HG03460 (cell line): ENCODE measurements at regions not wholly inside any gene's neighbourhood (a gene's known extent, or its start where the extent isn't known, plus 50 kb on each side); places are given as distances from the start of the nearest gene placed in this dataset.

ENCODE experiments used
- ATAC-seq: cut with Tn5 transposase; IDR thresholded peaks from one replicate; pipeline ENCODE4 v1.9.1; 2021; ENCODE audit not compliant: unreplicated experiment

DNA sequence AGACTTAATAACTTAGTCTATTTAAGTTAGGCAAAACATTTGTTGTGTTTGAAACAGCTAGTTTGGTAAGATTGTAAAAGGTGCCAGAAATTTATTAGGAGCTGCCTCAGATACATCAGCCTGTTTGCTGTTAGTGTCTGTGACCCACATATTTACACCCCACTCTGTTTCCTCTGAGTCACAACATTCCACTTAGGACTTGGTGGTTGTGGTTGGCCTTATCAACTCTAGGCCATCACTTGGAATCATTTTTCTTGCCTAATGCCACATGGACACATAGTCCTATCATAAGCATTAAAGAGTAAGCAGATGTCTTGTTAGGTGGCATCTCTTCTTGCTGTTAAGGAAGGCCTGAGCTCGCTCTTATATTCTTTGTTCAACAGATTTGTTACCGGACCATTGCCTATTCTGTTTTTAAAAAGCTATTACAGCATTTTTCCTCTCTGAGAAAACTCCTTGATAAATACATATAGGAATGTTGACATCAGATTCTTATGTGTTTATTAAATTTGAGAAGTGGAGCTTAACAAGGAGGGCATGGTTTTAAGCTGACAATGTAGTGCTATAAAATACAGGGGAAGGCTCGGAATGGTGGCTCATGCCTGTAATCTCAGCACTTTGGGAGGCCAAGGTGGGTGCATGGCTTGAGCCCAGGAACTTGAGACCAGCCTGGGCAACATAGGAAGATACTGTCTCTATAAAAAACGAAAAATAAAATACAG, 51.2 kb upstream of the PGRMC2 start:
- no peak for ATAC-seq

DNA sequence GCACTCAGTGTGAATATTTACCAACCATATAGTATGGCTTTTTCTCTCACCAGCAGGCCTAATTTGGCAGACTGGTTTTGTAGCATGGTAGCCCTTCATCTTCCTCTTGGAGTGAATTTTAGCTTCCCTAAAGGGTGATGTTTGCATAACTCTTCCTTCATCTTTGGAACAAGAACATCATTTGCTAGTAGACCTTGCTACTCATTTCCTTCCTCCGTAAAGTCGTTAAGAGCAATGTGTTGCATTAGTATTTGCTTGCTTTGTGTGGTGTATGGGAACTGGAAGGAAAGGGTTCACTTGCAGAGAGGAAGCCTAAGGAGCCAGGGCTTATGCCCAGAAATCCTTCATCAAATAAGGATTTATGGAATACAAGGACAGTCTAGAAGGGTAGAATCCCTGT, 50.2 kb upstream of the PGRMC2 start:
- ATAC-seq: no peak
